Gastroesophageal sphincter (tissue), 3 donors: ENCODE measurements at regions not wholly inside any gene's neighbourhood (a gene's known extent, or its start where the extent isn't known, plus 50 kb on each side); places are given as distances from the start of the nearest gene placed in this dataset.

Experiments
- CTCF ChIP-seq, 4 experiments: fragments of 200-600 bp in 2 of 4; fragments of 450-650 bp in 2 of 4; sonication (generic) in 1 of 4; IDR thresholded peaks; one replicate each; pipeline ENCODE4 v1.5.1; 2017 to 2019; ENCODE audit warnings: antibody characterized with exemption in 4 of 4, mild to moderate bottlenecking in 2 of 4, moderate library complexity in 2 of 4
- EP300 ChIP-seq: sonication (generic); formaldehyde crosslinking; IDR thresholded peaks from one replicate; pipeline ENCODE4 v1.6.1; 2017; ENCODE audit warnings: antibody characterized with exemption, mild to moderate bottlenecking
- POLR2A ChIP-seq, 2 donors: fragments of 450-650 bp; IDR thresholded peaks; one replicate each; pipeline ENCODE4 v1.6.1; 2017; ENCODE audit warnings: antibody characterized with exemption in 2 of 2, mild to moderate bottlenecking in 2 of 2, moderate library complexity in 1 of 2
- POLR2AphosphoS5 ChIP-seq: sonication (generic); formaldehyde crosslinking; IDR thresholded peaks from one replicate; pipeline ENCODE4 v1.6.1; 2017; ENCODE audit warnings: antibody characterized with exemption

- TF ChIP-seq POLR2A (IDR thresholded peaks at IDR 0.05) (no peak), CTCF (IDR thresholded peaks at IDR 0.05) (no peak), EP300 (no peak), POLR2AphosphoS5 (no peak)
Measured at GRCh38 chr19:27851543-27852060, 1361.3 kb downstream of the UQCRFS1 start.
